ENCODE measurements at regions not wholly inside any gene's neighbourhood (a gene's known extent, or its start where the extent isn't known, plus 50 kb on each side); places are given as distances from the start of the nearest gene placed in this dataset.

DNA sequence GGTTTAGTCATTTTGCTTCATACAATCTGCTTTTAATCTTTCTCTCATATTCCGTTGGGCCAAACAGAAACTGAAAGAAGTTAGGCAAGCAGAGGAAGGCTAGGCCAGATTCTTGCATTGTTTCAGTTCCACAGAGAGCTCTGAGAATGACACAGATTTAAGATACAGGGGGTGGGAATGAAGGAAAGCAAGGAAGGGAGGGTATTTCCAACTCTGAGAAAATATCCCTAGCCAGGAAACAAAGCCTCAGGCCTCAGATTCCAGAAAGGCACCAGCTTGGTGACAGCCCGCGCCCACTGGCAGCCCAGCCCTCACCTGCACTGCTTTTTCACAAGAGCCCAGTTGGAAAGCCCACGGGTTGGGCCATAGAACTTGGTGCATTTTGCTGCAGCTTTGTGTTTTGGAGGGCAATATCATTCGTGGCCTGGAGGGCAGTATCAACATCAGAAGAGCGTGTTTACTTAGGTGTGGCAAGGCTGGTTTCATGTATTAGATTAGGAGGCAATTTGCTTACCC lies 63.5 kb downstream of the ENC1 start:
- DNase-seq = no peak

DNA sequence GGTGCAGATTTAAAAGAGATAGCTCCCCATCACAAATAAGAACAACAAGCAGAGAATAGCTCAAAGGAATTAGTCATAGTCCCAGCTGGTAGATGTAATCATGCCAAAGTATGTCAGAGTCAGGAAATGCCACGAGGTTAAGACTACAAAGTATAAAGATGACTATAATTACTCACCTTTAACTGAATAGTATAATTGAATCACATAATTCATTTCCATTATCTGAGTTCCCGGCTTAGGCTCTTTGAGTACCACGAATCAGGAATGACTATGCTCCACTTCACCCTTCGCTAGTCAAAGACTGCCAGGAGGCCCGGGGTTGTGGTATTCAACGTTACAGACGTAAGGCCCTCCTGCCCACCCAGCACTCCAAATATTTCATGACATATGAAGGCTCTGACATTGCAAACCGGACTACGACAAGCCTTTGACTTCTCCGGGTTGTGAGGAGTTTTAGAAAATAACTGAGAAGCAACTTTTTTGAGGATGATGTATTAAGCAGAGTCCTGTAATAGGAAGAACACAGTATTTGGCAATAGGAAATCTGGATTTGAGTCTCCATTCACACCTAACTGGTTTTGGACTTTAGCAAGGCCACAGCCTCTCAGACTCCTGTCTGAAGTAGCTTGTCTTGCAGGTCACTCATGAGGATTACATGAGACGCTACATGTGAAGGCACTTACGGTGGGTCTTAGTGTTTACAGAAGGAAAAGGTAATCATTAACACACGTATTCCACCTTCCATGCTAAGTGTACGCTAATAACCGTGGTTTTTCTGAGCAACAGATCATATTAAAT lies 64.6 kb downstream of the ENC1 start:
- peak; percentile 54 to 90 for DNase-seq

DNA sequence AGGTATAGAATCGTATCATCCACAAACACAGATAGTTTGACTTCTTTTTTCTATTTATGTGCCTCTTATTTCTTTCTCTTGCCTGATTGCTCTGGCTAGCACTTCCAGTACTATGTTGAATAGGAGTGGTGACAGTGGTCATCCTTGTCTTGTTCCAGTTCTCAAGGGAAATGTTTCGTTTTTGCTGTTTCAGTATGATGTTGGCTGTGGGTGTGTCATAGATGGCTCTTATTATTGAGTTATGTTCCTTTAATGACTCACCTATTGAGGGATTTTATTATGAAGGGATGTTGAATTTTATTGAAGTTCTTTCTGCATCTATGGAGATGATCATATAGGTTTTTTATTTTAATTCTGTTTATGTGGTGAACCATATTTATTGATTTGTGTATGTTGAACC lies 70.3 kb downstream of the ENC1 start:
- DNase-seq = no peak

DNA sequence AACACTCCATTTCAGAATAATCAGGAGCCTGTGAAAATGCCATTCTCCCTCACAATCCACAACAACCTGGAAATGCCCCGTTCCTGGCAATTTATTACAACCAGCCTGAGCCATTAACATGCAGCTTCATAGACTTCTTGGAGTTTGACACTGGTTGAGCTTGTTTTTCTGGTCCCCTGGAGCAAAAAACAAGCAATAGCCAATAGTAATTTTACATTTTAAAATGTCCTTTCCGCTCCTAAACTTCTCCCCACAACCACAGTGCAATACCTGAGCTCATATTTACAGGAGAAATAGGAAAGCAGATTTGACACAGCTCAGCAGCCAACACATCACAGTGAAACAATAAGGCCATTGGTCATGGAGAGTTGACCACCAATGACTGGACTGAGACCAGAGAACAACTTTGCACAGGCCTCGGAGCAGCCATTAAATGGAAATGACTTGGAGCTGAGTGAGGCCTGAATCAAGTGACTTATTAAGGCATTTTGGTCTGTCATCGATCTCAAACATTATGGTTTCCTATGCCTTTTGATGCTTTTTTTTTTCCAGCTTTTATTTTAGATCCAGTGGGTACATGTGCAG lies 73.0 kb downstream of the ENC1 start:
- DNase-seq = no peak

DNA sequence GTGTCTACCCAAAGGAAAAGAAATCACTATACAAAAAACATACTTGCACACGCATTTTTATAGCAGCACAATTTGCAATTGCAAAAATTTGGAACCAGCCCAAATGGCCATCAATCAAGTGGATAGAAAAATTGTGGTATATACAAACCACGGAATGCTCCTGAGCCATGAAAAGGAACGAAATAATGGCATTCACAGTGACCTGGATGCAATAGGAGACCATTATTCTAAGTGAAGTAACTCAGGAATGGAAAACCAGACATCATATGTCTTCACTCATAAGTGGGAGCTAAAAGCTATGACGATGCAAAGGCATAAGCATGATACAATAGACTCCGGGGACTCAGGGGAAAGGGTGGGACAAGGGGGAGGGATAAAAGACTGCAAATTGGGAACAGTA lies 78.4 kb downstream of the ENC1 start:
- DNase-seq = no peak

DNA sequence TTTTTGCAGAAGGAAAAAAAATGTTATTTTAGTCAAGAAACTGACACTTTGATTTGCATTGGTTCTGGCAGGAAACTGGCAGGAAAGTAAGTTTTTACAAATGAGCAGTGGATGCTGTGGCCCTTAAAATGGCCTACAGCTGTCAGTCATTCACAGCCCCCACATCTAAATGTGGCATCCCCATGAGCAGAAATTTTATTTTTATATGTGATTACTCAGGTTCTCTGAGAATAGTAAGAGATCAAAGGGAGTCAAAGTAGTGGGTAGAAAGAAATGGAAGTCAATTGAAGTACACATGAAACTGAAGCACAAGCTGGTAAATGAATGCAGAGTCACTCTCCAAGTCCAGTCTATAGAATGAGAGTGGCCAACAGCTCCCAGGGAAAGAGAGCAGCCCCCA lies 80.3 kb downstream of the ENC1 start:
- no peak for DNase-seq

DNA sequence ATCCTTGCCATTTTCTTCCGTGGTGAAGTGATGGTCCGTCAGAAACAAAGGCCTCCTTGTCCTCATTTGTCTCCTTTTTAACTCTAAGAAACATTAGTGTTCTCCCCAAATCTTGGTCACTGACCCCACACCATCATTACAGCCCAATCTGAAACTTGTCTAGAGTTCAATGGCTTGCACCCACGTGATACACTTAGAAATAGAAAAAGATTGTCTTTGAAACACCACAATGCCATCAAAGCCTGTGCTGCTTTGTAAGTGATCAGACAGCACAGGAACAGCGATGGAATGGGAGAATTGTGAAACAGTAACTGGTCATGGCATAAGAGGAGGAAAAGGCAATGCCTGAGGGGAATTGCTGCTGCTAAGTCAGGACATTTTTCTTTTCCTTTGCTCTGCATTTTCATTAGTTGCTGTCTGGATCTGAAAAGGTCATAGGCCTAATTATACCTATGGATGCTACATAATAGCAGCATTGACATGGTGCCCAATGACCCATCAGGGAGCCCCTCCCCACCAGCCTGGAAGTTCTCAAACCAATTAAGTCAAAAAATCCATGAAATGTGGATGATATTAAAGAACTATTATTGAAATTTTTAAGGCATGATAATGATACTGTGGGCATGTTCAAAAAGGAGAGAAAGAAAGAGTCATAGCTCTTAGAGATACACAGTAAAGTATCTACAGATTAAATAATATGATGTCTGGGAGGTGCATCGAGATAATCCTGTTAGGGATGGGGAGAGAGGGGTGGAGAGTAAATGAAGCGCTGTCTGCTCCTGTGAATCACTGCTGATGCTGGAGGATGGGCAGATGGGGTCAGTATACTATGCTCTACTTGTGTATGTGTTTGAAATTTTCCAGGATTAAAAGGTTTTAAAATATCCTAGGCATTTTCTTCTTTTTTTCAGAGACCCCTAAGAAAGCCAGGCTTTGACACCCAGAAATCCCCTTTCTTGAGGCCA lies 83.6 kb downstream of the ENC1 start:
- DNase-seq = no peak

DNA sequence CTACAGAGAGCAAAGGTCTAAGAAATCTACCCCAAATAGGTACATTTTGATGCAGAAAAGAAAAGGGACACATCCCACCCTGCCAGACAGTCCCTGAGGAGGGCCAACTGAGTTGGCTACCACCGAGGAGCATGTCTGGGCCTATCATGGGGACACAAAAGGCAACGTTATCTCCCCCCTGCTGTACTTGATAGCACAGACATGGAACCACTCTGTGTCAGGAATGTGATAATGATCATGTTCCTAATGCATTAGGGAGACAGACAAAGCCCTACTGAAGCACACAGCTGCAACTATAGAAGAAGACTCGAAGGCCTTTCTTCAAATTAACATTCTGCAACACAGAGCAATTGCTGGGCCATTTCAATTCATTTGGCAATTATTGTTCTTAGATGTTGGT lies 84.5 kb downstream of the ENC1 start:
- DNase-seq = no peak

DNA sequence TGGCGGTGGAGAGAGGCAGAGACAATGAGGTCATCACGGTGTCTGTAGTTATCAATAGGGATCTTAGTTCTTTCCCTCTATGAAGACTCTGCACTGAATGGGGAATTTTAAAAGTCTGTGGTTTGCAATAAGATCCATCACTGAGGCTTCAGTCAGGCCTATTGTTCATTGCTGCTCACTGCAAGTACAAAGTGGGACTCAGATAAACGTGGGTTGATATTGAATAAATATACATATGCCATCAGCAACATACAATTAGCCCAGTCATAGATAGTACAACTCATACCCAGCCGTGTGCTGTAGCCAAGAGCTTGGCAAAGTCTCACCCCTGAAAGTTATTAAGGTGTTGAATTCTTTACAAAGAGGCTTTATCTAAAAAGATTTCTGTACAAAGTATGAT lies 88.4 kb downstream of the ENC1 start:
- no peak for DNase-seq

DNA sequence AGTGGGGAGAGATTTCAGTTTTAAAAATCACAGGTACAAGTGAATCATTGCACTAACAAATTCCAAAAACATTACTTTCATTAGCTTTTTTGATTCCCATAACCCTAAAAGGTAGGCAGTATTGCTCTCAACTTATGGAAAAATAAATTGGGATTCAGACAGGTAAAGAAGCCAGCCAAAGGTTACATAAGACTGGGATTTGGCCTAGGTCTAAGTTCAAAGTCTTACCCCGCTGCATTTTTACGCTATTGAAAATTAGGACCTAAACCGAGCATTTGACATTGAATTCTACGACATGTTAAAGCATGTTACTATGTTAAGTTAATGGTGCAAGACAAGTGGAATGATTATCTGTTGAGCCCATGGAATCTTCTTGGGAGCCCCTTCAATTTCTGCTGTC lies 89.6 kb downstream of the ENC1 start:
- DNase-seq = no peak

DNA sequence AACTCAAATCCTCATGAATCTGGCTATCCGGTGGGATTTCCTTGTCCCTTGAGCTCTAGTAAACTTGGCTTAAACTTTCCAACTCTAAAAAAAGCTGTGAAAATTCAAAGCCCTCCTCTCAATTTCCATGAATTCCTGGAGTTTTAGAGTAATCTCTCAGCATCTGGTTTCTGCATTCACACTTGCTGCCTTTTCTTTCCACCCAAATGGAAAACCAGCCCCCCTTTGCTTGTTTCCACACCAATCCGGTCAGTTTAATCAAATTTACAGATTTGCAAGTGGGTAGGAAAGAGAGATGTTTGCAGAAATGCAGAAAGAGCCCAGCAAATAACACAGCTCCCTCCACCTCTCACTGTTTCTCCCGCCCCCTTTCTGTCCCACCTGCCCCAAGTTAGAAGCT lies 91.1 kb downstream of the ENC1 start:
- DNase-seq = no peak

DNA sequence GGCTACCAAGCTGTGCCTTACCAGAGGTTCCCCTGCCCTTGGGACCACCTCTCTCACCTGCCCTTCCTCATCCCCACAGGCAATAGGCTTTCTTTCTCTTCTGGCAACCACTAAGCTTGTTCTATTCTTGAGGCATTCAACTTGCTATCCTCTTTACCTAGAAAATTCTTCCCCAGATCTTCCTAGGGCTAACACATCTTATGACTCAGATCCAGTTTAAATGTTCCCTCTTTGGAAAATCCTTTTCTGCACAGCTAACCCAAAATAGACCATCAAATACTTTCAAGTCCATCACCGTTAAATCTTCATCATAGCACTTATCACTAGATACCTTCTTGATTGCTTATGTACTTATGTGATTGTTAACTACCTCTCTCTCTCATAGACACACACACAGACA lies 93.7 kb downstream of the ENC1 start:
- DNase-seq = no peak

DNA sequence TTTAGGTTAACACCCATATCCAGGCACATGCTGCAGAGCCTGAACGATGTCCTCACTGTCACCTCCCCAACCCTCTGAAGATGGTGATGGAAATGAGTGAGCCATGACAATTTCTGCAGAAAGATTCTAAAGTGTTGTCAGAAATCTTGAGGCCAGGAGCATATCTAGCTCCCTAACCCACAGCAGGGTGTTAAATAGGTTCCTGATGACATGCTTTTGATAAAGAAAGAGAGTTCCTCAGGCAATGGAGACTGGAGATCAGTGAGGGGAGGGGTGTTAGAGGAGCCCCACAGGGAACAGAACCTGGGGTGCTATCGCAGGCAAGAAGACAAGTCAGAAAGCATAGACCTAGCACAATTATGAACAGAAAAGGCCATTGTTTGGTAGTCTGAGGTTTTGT lies 95.7 kb downstream of the ENC1 start:
- DNase-seq = no peak

DNA sequence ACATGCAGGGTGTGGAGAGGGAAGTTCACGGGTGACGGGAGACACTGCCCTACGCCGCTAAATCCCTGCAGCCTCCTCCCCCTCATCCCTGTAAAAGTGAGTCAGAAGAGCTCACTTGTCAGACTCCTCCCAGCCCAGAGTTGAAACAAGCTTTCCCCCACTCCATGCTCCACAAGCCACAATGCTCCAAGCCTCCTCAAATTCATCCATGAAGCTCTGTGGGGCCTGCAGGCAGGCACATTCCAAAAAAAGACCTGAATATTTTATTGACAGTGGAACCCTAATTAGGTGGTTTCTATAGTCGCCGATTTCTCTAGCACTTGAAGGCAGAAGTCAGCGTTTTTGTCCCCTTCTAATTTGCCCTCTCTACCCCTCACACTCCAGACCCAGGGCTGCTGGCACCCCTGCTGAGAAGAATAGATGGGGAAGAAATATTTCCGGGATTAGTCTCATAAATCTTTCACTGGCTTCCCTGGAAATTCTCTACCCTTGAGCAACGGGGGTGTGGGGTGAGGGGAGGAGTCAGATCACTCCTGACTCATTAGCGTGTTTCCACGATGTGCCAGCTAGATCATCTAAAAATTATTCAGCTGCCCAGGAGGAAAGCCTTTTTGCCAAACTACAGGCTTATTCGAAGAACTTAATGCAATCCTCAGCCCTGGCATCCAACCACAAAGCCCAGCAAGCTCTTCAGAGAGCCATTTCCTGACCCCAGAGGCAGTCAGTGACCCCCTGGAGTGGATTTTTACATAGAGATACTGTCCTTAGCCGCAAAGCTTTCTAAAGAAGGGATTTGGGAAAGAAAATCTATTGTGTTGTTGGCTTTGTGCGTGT lies 97.1 kb downstream of the ENC1 start:
- peak; percentile 97 to 99 for DNase-seq

DNA sequence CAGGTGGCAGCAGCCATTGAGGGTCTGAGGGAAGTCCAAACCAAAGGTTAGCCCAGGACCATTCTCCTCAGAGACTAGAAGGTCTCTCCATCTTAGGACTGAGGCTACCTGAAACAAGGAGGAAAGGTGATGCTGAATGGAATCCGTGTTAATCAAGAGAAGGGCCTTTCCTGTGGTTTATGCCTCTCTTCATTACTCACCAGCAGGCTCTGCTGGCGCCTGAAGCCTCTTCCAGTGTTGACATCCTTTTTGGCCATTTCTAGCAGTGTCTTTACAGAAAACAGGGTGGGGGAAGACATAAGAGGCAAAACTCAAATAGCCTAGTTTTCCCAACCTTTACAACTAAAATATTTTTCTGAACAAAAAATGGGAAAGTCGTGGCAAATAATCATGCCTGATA lies 98.0 kb downstream of the ENC1 start:
- DNase-seq = peak in 1 of 2 experiments; percentile 31

DNA sequence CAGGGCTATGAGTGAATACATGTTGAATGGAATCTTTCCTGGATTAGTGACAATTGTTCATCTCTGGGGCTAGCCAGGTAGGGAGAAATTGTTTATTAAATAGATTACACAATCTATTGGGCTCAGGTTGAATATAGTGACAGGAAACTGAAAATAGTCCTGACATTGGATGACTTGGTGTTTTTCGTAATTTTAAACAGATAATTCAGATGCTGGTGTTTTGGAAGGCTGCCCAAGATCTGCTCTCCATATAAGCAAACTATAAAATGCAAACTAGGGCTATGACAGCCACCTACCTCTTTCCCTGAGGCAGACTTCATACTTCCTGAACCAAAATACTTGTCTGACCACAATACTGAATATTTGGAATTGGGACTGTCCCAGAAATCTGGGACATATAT lies 99.1 kb downstream of the ENC1 start:
- DNase-seq = peak in 1 of 2 experiments; percentile 24

DNA sequence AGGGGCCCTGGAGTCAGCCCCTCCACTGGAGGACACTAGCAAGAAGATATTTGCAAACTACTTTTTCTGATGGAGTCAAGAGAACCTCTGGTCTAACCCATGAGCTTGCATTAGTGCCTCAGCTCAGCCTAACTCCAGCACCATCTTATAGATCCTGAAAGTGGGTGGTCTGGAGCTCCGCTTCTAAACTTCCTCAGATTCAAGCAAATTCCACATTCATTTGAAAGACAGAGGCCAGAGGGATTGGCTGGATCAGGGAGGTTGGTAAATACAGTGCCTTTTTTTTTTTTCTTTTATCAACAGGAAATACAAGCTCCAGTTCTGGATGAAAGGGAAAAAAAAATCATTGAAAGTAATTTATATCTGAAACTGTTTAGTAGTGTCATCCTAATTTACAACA lies 99.9 kb downstream of the ENC1 start:
- no peak for DNase-seq

DNA sequence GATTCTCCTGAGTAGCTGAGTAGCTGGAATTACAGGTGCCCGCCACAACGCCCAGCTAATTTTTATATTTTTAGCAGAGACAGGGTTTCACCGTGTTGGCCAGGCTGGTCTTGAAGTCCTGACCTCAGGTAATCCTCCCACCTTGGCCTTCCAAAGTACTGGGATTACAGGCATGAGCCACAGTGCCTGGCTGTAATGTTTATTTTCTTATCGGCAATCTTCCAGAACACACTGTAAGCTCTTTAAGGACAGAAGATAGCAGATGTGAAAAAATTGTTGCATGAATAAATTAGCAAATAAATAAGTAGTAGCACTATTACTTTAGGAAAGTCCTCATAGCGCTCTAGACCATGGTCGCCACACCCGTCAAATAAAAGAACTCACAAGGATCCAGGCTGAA lies 100.5 kb downstream of the ENC1 start:
- DNase-seq = no peak

DNA sequence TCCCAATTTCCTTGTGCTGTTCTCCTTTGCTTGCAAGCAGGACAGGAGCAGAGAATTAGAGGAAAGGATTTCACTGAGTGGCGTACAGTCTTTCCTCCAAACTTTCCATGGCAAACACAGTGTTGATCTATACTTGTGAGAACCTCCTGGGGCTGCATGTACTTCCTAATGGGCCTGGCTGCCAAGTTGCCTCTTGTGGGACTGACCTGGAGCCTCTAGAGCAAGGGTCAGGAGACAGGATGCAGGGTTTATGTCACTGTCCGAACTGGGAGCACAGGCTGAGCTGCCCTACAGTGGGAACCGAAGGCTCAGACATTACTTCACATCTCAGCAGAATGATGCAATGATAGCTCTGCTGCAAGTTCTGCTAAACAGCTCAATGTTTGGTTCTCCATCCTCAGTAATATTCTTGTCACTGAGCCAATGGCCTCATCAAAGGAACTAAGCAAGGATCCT lies 102.3 kb downstream of the ENC1 start:
- DNase-seq = no peak

DNA sequence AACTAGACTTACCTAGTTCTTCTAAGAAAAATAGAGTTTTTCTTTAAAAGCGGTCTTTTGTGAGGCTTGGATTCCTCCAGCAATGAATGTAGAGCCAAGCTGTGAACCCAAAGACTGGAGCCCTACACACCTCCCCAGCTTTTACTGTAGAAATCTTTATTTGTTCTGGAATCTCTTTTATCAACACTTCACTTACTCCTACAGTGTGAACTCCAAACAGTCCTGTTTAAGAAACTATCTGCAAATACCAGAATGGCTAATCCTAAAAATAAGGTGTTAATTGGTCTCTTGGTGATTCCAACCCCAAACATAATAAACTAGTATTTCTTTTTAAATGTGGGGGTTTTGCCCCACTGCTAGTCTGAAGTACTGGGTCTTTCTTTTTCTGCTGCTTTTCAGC lies 103.9 kb downstream of the ENC1 start:
- DNase-seq = no peak

DNA sequence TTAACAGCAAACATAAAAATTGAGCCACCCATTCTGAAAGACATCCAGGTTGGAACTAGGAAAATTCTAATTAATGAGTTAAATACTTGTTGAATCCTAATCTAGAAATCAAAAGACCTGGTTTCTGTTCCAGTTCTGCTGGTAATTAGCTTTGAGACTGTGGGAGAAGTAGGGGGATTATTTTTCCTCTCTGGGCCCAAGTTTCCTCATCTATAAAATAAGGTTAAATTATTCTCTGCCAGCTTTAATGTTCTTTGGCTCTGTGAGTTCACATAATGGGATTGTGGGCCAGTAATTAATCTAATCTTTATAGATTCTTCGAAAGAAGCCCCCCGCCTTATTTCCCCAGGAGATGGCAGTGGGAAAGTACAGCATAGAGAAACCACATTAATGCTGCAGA lies 104.6 kb downstream of the ENC1 start:
- DNase-seq = no peak

DNA sequence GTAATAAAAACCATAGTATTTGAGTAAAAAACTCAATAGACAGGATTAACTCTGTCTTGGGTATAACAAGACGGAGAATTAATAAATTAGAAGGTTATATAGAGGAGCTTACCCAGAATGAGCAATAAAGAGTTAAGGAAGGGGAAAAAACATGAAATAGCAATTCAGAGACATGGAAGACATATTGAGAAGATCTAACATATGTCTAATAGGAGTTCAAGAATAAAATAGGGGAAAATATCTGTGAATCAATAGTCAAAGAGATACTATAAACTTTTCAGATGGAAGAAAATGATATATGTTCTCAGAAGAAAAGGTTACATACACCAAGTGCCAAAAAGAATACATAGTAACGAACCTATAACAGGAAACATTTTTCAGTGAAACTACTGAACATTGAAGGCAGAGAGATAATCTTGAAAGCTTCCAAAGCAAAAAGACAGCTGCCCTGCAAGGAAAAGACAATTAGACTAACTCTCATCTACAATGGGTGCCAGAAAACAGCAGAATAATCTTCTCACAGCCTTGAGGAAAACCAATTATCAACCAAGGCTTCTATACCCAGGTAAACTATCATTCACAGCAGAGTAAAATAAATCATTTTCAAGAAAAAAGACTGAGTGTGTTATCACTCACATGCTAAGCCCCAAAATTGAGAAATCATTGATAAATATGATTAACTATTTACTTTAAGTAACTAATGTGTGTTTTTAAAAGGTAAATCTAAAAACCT lies 106.0 kb downstream of the ENC1 start:
- DNase-seq = no peak

Data from SW 1271 (cell line).